Stimulated activated CD8-positive, alpha-beta memory T cell treated with anti-CD3 and anti-CD28 coated beads, Interleukin-12 subunit alpha, Interleukin-12 subunit beta, amount 100 ng/mL, for 4 hours (primary cell): ENCODE measurements at regions not wholly inside any gene's neighbourhood (a gene's known extent, or its start where the extent isn't known, plus 50 kb on each side); places are given as distances from the start of the nearest gene placed in this dataset.
"Not testable (repeated sequence)": the region's sequence is repeated elsewhere in the genome, so short reads cannot be mapped to it uniquely, and the experiment has no call there.

Experiments
- DNase-seq: peaks from one replicate; pipeline ENCODE4 v3.0.0-alpha.2; 2020; ENCODE audit warnings: low read depth

GRCh38 chr14:66278418-66278817, 207.8 kb upstream of the CCDC196 start:
- DNase-seq, result not testable (repeated sequence)

- no peak for DNase-seq
Measured at GRCh38 chr14:66281036-66281776, 205.0 kb upstream of the CCDC196 start.

GRCh38 chr14:66284346-66284745, 201.8 kb upstream of the CCDC196 start:
- no peak for DNase-seq

- DNase-seq, result no peak
Measured at GRCh38 chr14:66288511-66288910, 197.7 kb upstream of the CCDC196 start.

- DNase-seq, result no peak
Measured at GRCh38 chr14:66291756-66292155, 194.4 kb upstream of the CCDC196 start.

GRCh38 chr14:66293533-66294105, 192.6 kb upstream of the CCDC196 start:
- DNase-seq, result no peak

GRCh38 chr14:66295386-66295785, 190.8 kb upstream of the CCDC196 start:
- DNase-seq, result no peak

GRCh38 chr14:66300886-66301285, 185.3 kb upstream of the CCDC196 start:
- DNase-seq, result no peak

- DNase-seq, result no peak
Measured at GRCh38 chr14:66306101-66306500, 180.1 kb upstream of the CCDC196 start.

GRCh38 chr14:66311058-66311457, 175.1 kb upstream of the CCDC196 start:
- DNase-seq, result no peak

- no peak for DNase-seq
Measured at GRCh38 chr14:66311990-66312389, 174.2 kb upstream of the CCDC196 start.

- DNase-seq, result no peak
Measured at GRCh38 chr14:66312451-66312850, 173.7 kb upstream of the CCDC196 start.

- DNase-seq, result no peak
Measured at GRCh38 chr14:66315098-66315497, 171.1 kb upstream of the CCDC196 start.

- no peak for DNase-seq
Measured at GRCh38 chr14:66315548-66315947, 170.6 kb upstream of the CCDC196 start.

GRCh38 chr14:66322564-66322963, 163.6 kb upstream of the CCDC196 start:
- DNase-seq, result no peak

- no peak for DNase-seq
Measured at GRCh38 chr14:66330228-66330627, 155.9 kb upstream of the CCDC196 start.

GRCh38 chr14:66330916-66331315, 155.3 kb upstream of the CCDC196 start:
- DNase-seq, result no peak

- not testable (repeated sequence) for DNase-seq
Measured at GRCh38 chr14:66333293-66333692, 152.9 kb upstream of the CCDC196 start.

- DNase-seq, result no peak
Measured at GRCh38 chr14:66341239-66341638, 144.9 kb upstream of the CCDC196 start.

- DNase-seq, result no peak
Measured at GRCh38 chr14:66345986-66346385, 140.2 kb upstream of the CCDC196 start.

- DNase-seq, result no peak
Measured at GRCh38 chr14:66351310-66351709, 134.9 kb upstream of the CCDC196 start.

- no peak for DNase-seq
Measured at GRCh38 chr14:66359500-66359899, 126.7 kb upstream of the CCDC196 start.

- DNase-seq, result no peak
Measured at GRCh38 chr14:66360366-66360926, 125.7 kb upstream of the CCDC196 start.

- DNase-seq, result no peak
Measured at GRCh38 chr14:66361013-66361412, 125.2 kb upstream of the CCDC196 start.
